ENCODE measurements at regions not wholly inside any gene's neighbourhood (a gene's known extent, or its start where the extent isn't known, plus 50 kb on each side); places are given as distances from the start of the nearest gene placed in this dataset.

DNA sequence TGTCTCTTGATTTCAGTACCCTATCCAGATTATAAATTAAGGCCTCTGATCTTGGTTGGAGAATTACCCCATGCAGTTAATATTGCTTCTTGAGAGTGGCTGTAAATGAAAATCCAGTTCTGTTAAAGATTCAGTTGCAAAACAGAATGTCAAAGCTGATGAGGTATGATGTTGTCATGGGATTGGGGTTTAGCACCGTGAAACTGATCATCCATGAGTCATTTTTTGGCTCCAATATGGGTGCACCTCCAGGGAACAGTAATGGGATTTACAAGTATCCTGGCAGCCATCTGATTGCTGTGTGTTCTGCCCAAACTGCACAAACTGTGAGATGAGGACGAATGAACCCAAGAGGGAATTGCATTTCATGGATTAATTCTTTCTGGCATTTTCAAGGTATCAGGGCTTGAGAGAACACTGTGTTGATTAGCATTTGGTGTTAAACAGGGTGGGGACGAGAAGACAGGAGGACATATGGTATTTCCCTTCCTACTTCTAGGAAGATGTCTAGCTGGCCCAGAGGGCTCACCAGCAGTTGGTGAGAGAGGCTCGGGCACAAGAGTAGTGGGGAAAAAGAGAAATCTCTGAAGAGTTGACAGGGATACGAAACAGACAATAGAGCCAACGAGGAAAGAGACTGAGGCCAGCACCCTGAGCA, 214.7 kb downstream of the GAS1 start:
- Histone ChIP-seq H3K9me3 (no peaks in the 10 kb centered on the region), H3K4me1 (no peaks in the 10 kb centered on the region), H3K27me3 (no peaks in the 10 kb centered on the region), H3K36me3 (no peaks in the 10 kb centered on the region), H3K4me3 (ENCODE audit: low read depth, low read length) (no peak overlapping the region)
- DNase-seq = no peak
- TF ChIP-seq, protein P1, sequence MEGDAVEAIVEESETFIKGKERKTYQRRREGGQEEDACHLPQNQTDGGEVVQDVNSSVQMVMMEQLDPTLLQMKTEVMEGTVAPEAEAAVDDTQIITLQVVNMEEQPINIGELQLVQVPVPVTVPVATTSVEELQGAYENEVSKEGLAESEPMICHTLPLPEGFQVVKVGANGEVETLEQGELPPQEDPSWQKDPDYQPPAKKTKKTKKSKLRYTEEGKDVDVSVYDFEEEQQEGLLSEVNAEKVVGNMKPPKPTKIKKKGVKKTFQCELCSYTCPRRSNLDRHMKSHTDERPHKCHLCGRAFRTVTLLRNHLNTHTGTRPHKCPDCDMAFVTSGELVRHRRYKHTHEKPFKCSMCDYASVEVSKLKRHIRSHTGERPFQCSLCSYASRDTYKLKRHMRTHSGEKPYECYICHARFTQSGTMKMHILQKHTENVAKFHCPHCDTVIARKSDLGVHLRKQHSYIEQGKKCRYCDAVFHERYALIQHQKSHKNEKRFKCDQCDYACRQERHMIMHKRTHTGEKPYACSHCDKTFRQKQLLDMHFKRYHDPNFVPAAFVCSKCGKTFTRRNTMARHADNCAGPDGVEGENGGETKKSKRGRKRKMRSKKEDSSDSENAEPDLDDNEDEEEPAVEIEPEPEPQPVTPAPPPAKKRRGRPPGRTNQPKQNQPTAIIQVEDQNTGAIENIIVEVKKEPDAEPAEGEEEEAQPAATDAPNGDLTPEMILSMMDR (IDR thresholded peaks at IDR 0.05; ENCODE audit: low read depth, low read length) = no peak

DNA sequence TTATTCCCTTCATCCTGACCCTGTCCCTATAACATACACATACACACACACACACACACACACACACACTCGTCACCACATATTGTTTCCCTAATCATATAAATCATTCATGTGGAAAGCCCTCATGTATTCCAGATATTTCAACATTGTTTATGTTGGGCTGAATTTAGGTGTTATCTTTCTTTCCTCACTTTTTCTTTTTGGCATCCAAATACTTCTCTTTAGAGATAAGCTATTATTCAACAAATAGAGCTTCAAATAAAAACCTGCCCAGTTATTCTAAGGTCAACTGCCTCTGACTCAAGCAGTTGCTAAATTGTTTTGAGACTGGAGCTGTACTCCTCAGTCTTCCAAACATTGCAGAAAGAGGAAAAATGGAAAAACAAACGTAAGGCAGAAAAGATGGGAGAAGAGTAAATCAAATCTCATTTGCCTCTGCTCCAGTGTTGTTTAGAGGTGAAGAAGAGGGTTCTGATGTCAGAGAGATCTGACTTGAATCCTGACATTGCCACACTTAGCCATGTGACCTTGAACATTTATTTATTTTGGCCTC, 215.7 kb downstream of the GAS1 start:
- H3K9me3 ChIP-seq = no peaks in the 10 kb centered on the region
- no peaks in the 10 kb centered on the region for H3K27me3 ChIP-seq
- DNase-seq = no peak
- H3K36me3 ChIP-seq = no peaks in the 10 kb centered on the region
- H3K4me3 ChIP-seq (ENCODE audit: low read depth, low read length) = no peak overlapping the region
- H3K4me1 ChIP-seq = no peaks in the 10 kb centered on the region
- TF ChIP-seq, protein P1 (IDR thresholded peaks at IDR 0.05; ENCODE audit: low read depth, low read length) = no peak

- no peaks in the 10 kb centered on the region for H3K27me3 ChIP-seq
- H3K4me1 ChIP-seq = no peaks in the 10 kb centered on the region
- no peak overlapping the region for H3K4me3 ChIP-seq (ENCODE audit: low read depth, low read length)
- DNase-seq = no peak
- no peaks in the 10 kb centered on the region for H3K36me3 ChIP-seq
- TF ChIP-seq, protein P1 (IDR thresholded peaks at IDR 0.05; ENCODE audit: low read depth, low read length) = no peak
- H3K9me3 ChIP-seq = no peaks in the 10 kb centered on the region
Measured at GRCh38 chr9:86730163-86730928, 217.0 kb downstream of the GAS1 start.

DNA sequence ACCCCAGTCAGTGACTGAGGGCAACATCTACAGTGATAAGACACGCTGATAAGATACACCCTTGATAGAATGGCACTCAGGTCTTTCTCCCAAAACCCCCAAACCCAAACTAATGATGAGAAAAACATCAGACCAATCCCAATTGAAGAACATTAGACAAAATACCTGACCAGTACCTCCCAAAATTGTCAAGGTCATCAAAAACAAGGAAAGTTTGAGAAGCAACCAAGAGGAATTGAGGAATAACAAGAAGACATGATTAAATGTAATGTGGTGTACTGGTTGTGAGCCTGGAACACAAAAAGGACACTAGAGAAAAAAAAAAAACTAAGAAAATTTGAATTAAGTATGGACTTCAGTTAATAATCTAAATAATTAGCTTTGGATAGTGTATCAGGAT, 222.8 kb downstream of the GAS1 start:
- TF ChIP-seq, protein P1 (IDR thresholded peaks at IDR 0.05; ENCODE audit: low read depth, low read length) = no peak
- H3K4me3 ChIP-seq (ENCODE audit: low read depth, low read length) = no peak overlapping the region
- no peak for DNase-seq
- no peaks in the 10 kb centered on the region for H3K9me3 ChIP-seq
- H3K36me3 ChIP-seq = no peaks in the 10 kb centered on the region
- H3K4me1 ChIP-seq = no peaks in the 10 kb centered on the region
- no peaks in the 10 kb centered on the region for H3K27me3 ChIP-seq

DNA sequence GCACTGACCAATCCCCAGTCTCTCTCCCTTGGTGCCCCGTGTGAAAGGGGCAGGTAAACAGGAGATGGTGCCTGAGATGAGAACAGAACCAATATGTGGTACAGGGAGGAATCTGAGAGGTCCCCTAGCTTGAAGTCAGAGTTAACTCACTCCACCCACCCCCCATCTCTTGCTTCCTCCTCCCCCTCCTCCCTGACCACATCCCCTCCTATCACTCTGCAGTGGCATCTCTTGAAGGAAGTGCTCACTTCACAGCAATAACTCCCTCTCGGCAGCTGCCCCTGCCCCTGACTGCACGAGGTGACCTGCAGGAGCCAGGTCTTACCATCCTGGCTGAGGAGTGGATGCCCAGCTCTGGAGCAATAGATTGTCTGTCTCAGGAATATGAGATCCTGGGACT, 224.0 kb downstream of the GAS1 start:
- TF ChIP-seq, protein P1 (IDR thresholded peaks at IDR 0.05; ENCODE audit: low read depth, low read length) = no peak
- no peak for DNase-seq

DNA sequence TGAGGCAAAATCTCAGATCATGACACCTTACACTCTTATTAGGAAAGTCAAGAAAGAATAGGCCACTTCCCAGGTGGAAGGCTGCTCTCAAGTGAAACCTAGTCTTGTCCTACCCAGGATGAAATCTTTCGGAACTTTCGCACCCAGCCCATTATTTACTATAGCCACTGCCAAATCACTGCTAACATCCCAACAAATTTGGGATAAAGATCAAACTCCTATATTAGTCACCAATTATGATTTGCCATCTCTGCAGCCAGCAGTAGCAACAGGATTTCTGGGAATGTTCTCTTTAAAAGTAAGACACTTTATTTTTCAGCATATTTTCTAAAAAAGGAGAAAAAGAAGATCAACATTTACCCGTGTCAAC, 224.6 kb downstream of the GAS1 start:
- H3K36me3 ChIP-seq = no peaks in the 10 kb centered on the region
- no peaks in the 10 kb centered on the region for H3K4me1 ChIP-seq
- no peaks in the 10 kb centered on the region for H3K9me3 ChIP-seq
- H3K4me3 ChIP-seq (ENCODE audit: low read depth, low read length) = no peak overlapping the region
- H3K27me3 ChIP-seq = no peaks in the 10 kb centered on the region
- TF ChIP-seq, protein P1 (IDR thresholded peaks at IDR 0.05; ENCODE audit: low read depth, low read length) = no peak
- no peak for DNase-seq

More for the DNA sequence above, 224.0 kb downstream of the GAS1 start:
- Histone ChIP-seq H3K36me3 (no peaks in the 10 kb centered on the region), H3K4me3 (ENCODE audit: low read depth, low read length) (no peak overlapping the region), H3K9me3 (no peaks in the 10 kb centered on the region), H3K27me3 (no peaks in the 10 kb centered on the region), H3K4me1 (no peaks in the 10 kb centered on the region)
